HG03196 (cell line): ENCODE measurements at regions not wholly inside any gene's neighbourhood (a gene's known extent, or its start where the extent isn't known, plus 50 kb on each side); places are given as distances from the start of the nearest gene placed in this dataset.

Experiments used
- ATAC-seq: cut with Tn5 transposase; IDR thresholded peaks from one replicate; pipeline ENCODE4 v1.9.1; 2021; ENCODE audit not compliant: unreplicated experiment

- ATAC-seq = no peak
Measured at GRCh38 chr6:102717737-102718456, 1324.4 kb downstream of the GRIK2 start.

- no peak for ATAC-seq
Measured at GRCh38 chr6:102717252-102717651, 1323.7 kb downstream of the GRIK2 start.

- ATAC-seq = no peak
Measured at GRCh38 chr6:102701019-102701418, 1307.5 kb downstream of the GRIK2 start.

GRCh38 chr6:102686461-102686860 lies 1293.0 kb downstream of the GRIK2 start:
- ATAC-seq = no peak

- ATAC-seq = no peak
Measured at GRCh38 chr6:102680413-102680812, 1286.9 kb downstream of the GRIK2 start.

- no peak for ATAC-seq
Measured at GRCh38 chr6:102679865-102680264, 1286.4 kb downstream of the GRIK2 start.

- ATAC-seq = no peak
Measured at GRCh38 chr6:102677225-102677624, 1283.7 kb downstream of the GRIK2 start.

GRCh38 chr6:102670735-102671134 lies 1277.2 kb downstream of the GRIK2 start:
- no peak for ATAC-seq

GRCh38 chr6:102662851-102663250 lies 1269.3 kb downstream of the GRIK2 start:
- ATAC-seq = no peak

GRCh38 chr6:102660303-102660702 lies 1266.8 kb downstream of the GRIK2 start:
- no peak for ATAC-seq

GRCh38 chr6:102655823-102656222 lies 1262.3 kb downstream of the GRIK2 start:
- no peak for ATAC-seq

GRCh38 chr6:102641426-102641825 lies 1247.9 kb downstream of the GRIK2 start:
- no peak for ATAC-seq

GRCh38 chr6:102631921-102632320 lies 1238.4 kb downstream of the GRIK2 start:
- ATAC-seq = no peak

- ATAC-seq = no peak
Measured at GRCh38 chr6:102623201-102623600, 1229.7 kb downstream of the GRIK2 start.

- no peak for ATAC-seq
Measured at GRCh38 chr6:102619585-102619984, 1226.1 kb downstream of the GRIK2 start.

- no peak for ATAC-seq
Measured at GRCh38 chr6:102582569-102582968, 1189.1 kb downstream of the GRIK2 start.

GRCh38 chr6:102581378-102582124 lies 1188.0 kb downstream of the GRIK2 start:
- ATAC-seq = no peak

GRCh38 chr6:102571236-102571908 lies 1177.9 kb downstream of the GRIK2 start:
- ATAC-seq = no peak

- ATAC-seq = no peak
Measured at GRCh38 chr6:102562713-102563112, 1169.2 kb downstream of the GRIK2 start.

- ATAC-seq = no peak
Measured at GRCh38 chr6:102553214-102553613, 1159.7 kb downstream of the GRIK2 start.

- ATAC-seq = no peak
Measured at GRCh38 chr6:102549221-102549874, 1155.8 kb downstream of the GRIK2 start.
